ENCODE measurements at regions not wholly inside any gene's neighbourhood (a gene's known extent, or its start where the extent isn't known, plus 50 kb on each side); places are given as distances from the start of the nearest gene placed in this dataset.

DNA sequence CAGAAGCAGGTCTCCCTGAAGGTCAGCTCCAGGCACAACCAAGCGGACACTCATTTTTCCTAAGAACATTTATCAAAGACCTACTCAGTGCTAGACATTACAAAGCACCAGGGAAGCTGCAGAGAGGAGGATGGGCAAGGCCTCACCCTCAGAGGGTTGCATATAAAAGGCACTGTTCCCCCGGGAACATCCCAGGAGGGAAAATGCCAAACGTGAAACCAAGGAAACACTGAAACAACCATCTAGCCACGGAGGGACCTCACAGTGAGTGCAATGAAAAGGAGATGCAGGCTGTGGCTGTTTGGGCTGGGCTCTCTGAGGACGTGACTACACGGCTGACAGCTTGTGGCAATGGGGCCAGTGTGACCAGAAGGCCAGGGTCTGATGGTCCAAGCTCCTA, 117.4 kb upstream of the VASH1 start:
- Histone ChIP-seq H3K4me1 (ENCODE audit: control insufficient read depth in 1 of 2, insufficient read depth in 2 of 2, low read depth in 1 of 2, low read length in 1 of 2) (peaks cover 0 to 5% of the 10 kb centered on the region in 2 experiments; a peak in 1 of 4 replicates), H3K27me3 (ENCODE audit: insufficient read depth) (no peaks in the 10 kb centered on the region), H4K20me1 (ENCODE audit: insufficient read depth) (no peaks in the 10 kb centered on the region), H3K9me2 (no peaks in the 10 kb centered on the region), H3F3A (replicated peaks; ENCODE audit: insufficient read depth) (no peaks in the 10 kb centered on the region), H3K36me3 (replicated peaks in 1 of 2; ENCODE audit: control insufficient read depth in 1 of 2, insufficient read depth in 2 of 2, low read length in 1 of 2) (no peaks in the 10 kb centered on the region), H2AFZ (ENCODE audit: low read depth) (no peak overlapping the region), H3K79me2 (ENCODE audit: insufficient read depth) (no peaks in the 10 kb centered on the region), H3K27ac (ENCODE audit: low read depth in 2 of 2, low read length in 1 of 2) (no peak overlapping the region), H3K4me2 (no peak overlapping the region), H3K9me3 (no peaks in the 10 kb centered on the region), H3K9ac (no peak overlapping the region), H3K4me3 (ENCODE audit: low read depth in 2 of 2, low read length in 1 of 2) (no peak overlapping the region)
- ChIA-PET CTCF (interaction anchor here (0.6 to 10.9 kb wide), 18 partner anchors 9 to 595 kb away, joined by 3 to 111 read pairs (median 4); no protein-coding TSS in a partner anchor), POLR2A (no interaction called here)
- 34% methylated on average over 6 of the region's 6 CpGs for WGBS (ENCODE audit: low lambda C conversion rate)
- no peak for TF ChIP-seq TAF1 (IDR thresholded peaks at IDR 0.05; ENCODE audit: borderline replicate concordance, low read depth, low read length)
- TF ChIP-seq, protein P1, sequence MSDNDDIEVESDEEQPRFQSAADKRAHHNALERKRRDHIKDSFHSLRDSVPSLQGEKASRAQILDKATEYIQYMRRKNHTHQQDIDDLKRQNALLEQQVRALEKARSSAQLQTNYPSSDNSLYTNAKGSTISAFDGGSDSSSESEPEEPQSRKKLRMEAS (IDR thresholded peaks at IDR 0.05; ENCODE audit: low read depth) = no peak
- TF ChIP-seq JUND (IDR thresholded peaks at IDR 0.05) = no peak
- TF ChIP-seq NFIC (IDR thresholded peaks at IDR 0.05; ENCODE audit: borderline replicate concordance) = no peak
- TF ChIP-seq EP300 (IDR thresholded peaks at IDR 0.05; ENCODE audit: borderline replicate concordance in 1 of 2, low read depth in 1 of 2, low read length in 1 of 2) = no peak
- TF ChIP-seq, protein P2, sequence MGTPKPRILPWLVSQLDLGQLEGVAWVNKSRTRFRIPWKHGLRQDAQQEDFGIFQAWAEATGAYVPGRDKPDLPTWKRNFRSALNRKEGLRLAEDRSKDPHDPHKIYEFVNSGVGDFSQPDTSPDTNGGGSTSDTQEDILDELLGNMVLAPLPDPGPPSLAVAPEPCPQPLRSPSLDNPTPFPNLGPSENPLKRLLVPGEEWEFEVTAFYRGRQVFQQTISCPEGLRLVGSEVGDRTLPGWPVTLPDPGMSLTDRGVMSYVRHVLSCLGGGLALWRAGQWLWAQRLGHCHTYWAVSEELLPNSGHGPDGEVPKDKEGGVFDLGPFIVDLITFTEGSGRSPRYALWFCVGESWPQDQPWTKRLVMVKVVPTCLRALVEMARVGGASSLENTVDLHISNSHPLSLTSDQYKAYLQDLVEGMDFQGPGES (IDR thresholded peaks at IDR 0.05; ENCODE audit: low read depth, low read length) = no peak
- no peak for TF ChIP-seq PBX3 (IDR thresholded peaks at IDR 0.05)
- no peak for TF ChIP-seq FOSL2 (IDR thresholded peaks at IDR 0.05; ENCODE audit: borderline replicate concordance, low read depth)
- TF ChIP-seq POLR2AphosphoS5 (IDR thresholded peaks at IDR 0.05; ENCODE audit: low read depth, low read length) = no peak
- TF ChIP-seq FOXM1 (IDR thresholded peaks at IDR 0.05; ENCODE audit: low read depth) = no peak
- TF ChIP-seq ZBTB33 (IDR thresholded peaks at IDR 0.05; ENCODE audit: borderline replicate concordance, low read depth) = no peak
- no peak for TF ChIP-seq USF1 (IDR thresholded peaks at IDR 0.05; ENCODE audit: borderline replicate concordance, low read depth)
- DNase-seq = no peak
